Endothelial cell of umbilical vein (primary cell): ENCODE measurements at regions not wholly inside any gene's neighbourhood (a gene's known extent, or its start where the extent isn't known, plus 50 kb on each side); places are given as distances from the start of the nearest gene placed in this dataset.

Experiments used
- BruUV-seq: library from RNA; stranded (reverse); fragments of 400-500 nt; replicated peaks from 2 replicates; lab custom pipeline; 2021; lab: Mats Ljungman, UMichigan
- CTCF ChIA-PET: fragments of 300-600, 350-600 bp; sonication (Branson Sonifier 250); formaldehyde crosslinking; loops from one replicate; lab custom pipeline; 2021; ENCODE audit warnings: antibody characterized with exemption, inconsistent platforms; lab: Charles Lee
- POLR2A ChIA-PET: fragments of 300-600, 350-600 bp; sonication (Branson Sonifier 250); formaldehyde crosslinking; loops from one replicate; lab custom pipeline; 2021; ENCODE audit warnings: antibody characterized with exemption, inconsistent platforms; lab: Charles Lee
- DNase-seq: peaks from one replicate; pipeline ENCODE4 v3.0.0-alpha.2; 2011; ENCODE audit warnings: low read depth, low spot score
- FAIRE-seq: peaks from 2 replicates; lab custom pipeline; 2011; peaks lifted over from hg19 to GRCh38; lab: Jason Lieb, UNC
- H2AFZ ChIP-seq: 2 replicates; pipeline ENCODE4 v1.6.0; 2012; ENCODE audit warnings: low read depth, low read length, control low read depth, inconsistent platforms
- H3K27ac ChIP-seq: 2 replicates; pipeline ENCODE4 v1.5.1; 2011; ENCODE audit warnings: low read depth, mild to moderate bottlenecking, control low read depth, low read length, moderate library complexity; ENCODE audit not compliant: insufficient read depth
- H3K27me3 ChIP-seq, 2 experiments: 2 replicates each; pipeline versions ENCODE4 v1.6.0 to v1.6.1; 2011; ENCODE audit warnings: low read length in 2 of 2, mixed read lengths in 1 of 2; ENCODE audit not compliant: control insufficient read depth in 2 of 2, insufficient read depth in 2 of 2
- H3K36me3 ChIP-seq, 2 experiments: 2 replicates in 1 of 2; 3 replicates in 1 of 2; pipeline ENCODE4 v1.5.1; 2011; ENCODE audit warnings: low read length in 2 of 2, mild to moderate bottlenecking in 1 of 2, moderate library complexity in 1 of 2; ENCODE audit not compliant: control insufficient read depth in 2 of 2, insufficient read depth in 2 of 2; ENCODE audit errors: extremely low read depth in 1 of 2
- H3K4me1 ChIP-seq: 3 replicates; pipeline ENCODE4 v1.5.1; 2011; ENCODE audit warnings: mild to moderate bottlenecking, low read length; ENCODE audit not compliant: control insufficient read depth, insufficient read depth; ENCODE audit errors: extremely low read depth
- H3K4me2 ChIP-seq: 2 replicates; pipeline ENCODE4 v1.6.1; 2011; ENCODE audit warnings: low read length, control low read depth, mixed read lengths; ENCODE audit not compliant: insufficient read depth
- H3K4me3 ChIP-seq, 3 experiments: fragments of 200-600 bp in 1 of 3; sonication (generic), shearing (Covaris generic) in 1 of 3; replicated peaks in 1 of 3; 2 replicates each; pipeline ENCODE4 v1.5.1; 2011 to 2016; ENCODE audit warnings: control low read depth in 3 of 3, low read length in 3 of 3, mild to moderate bottlenecking in 2 of 3, inconsistent platforms in 1 of 3, low read depth in 1 of 3, moderate library complexity in 1 of 3; ENCODE audit not compliant: insufficient read depth in 1 of 3
- H3K79me2 ChIP-seq: 2 replicates; pipeline ENCODE4 v1.6.0; 2012; ENCODE audit warnings: low read length, inconsistent platforms; ENCODE audit not compliant: control insufficient read depth, insufficient read depth
- H3K9ac ChIP-seq: replicated peaks from 2 replicates; pipeline ENCODE3; 2011; ENCODE audit warnings: low read length, control low read depth; ENCODE audit not compliant: insufficient read depth; ENCODE audit errors: extremely low read depth
- H3K9me1 ChIP-seq: replicated peaks from 3 replicates; pipeline ENCODE4 v1.6.0; 2011; ENCODE audit warnings: mild to moderate bottlenecking, low read length; ENCODE audit not compliant: control insufficient read depth, insufficient read depth; ENCODE audit errors: extremely low read depth
- H3K9me3 ChIP-seq: replicated peaks from 2 replicates; pipeline ENCODE4 v1.5.1; 2012; ENCODE audit warnings: low read length, inconsistent platforms; ENCODE audit not compliant: control insufficient read depth, insufficient read depth
- H4K20me1 ChIP-seq: replicated peaks from 2 replicates; pipeline ENCODE3; 2011; ENCODE audit warnings: mild to moderate bottlenecking, low read length; ENCODE audit not compliant: control insufficient read depth, insufficient read depth; ENCODE audit errors: extremely low read depth
- EZH2 ChIP-seq: IDR thresholded peaks from 2 replicates; pipeline ENCODE4 v1.6.1; 2012; ENCODE audit warnings: borderline replicate concordance, low read depth, mild to moderate bottlenecking, moderate library complexity, low read length, inconsistent platforms; ENCODE audit not compliant: severe bottlenecking
- FOS ChIP-seq: IDR thresholded peaks from 2 replicates; pipeline ENCODE4 v1.6.1; 2011; ENCODE audit warnings: mild to moderate bottlenecking, low read length, moderate library complexity, borderline replicate concordance; ENCODE audit not compliant: insufficient read depth
- GATA2 ChIP-seq: IDR thresholded peaks from 2 replicates; pipeline ENCODE4 v1.7.0; 2011; ENCODE audit warnings: low read depth, mild to moderate bottlenecking, moderate library complexity, mixed read lengths, low read length; ENCODE audit not compliant: insufficient read length, insufficient read depth
- JUN ChIP-seq: IDR thresholded peaks from 2 replicates; pipeline ENCODE4 v1.6.1; 2011; ENCODE audit warnings: borderline replicate concordance, low read depth; ENCODE audit not compliant: insufficient read length, insufficient read depth
- MYC ChIP-seq: IDR thresholded peaks from one replicate; pipeline ENCODE4 v1.6.1; 2011; ENCODE audit warnings: mild to moderate bottlenecking, low read depth, low read length
- POLR2A ChIP-seq: IDR thresholded peaks from 2 replicates; pipeline ENCODE4 v1.6.1; 2012; ENCODE audit warnings: low read depth, mild to moderate bottlenecking, control low read depth, low read length
- POLR2AphosphoS5 ChIP-seq: IDR thresholded peaks from 2 replicates; pipeline ENCODE4 v1.6.1; 2012; ENCODE audit warnings: low read depth, mild to moderate bottlenecking, control low read depth, low read length, moderate library complexity; ENCODE audit not compliant: insufficient read depth
- dilution Hi-C: fragments of 300-500 bp; cut with MboI; formaldehyde crosslinking; loops from one replicate; pipeline ENCODE4 v1.15.0; 2019; ENCODE audit warnings: low sequenced_read_pairs; ENCODE audit not compliant: extremely low pct_ligation_motif_present
- intact Hi-C: fragments of 100-400 bp; cut with micrococcal nuclease; formaldehyde crosslinking; loops from one replicate; pipeline ENCODE4 v1.10.0; 2022
- TF ChIP-seq, protein P1 (sequence below), 2 donors: IDR thresholded peaks; 1 replicate in 1 of 2; 2 replicates in 1 of 2; pipeline ENCODE4 v1.5.1; 2011; ENCODE audit warnings: low read length in 2 of 2, mild to moderate bottlenecking in 2 of 2, moderate library complexity in 2 of 2, control low read depth in 1 of 2, inconsistent platforms in 1 of 2, low read depth in 1 of 2; ENCODE audit not compliant: insufficient read depth in 1 of 2; ENCODE audit errors: extremely low read depth in 1 of 2
- TF ChIP-seq, protein P2 (sequence below): IDR thresholded peaks from 2 replicates; pipeline ENCODE4 v1.6.1; 2011; ENCODE audit not compliant: insufficient read depth, insufficient read length

DNA sequence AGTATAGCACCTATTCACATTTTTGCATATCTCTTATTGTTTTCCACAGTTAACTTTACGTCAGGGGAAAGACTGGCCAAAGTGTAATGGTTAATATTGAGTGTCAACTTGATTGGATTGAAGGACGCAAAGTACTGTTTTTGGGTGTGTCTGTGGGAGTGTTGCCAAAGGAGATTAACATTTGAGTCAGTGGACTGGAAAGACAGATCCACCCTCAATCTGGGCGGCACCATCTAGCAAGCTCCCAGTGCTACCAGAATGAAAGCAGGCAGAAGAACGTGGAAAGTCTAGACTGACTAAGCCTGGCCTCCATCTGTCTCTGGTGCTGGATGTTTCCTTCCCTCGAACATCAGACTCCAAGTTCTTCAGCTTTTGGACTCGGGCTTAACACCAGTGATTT, 1900.7 kb upstream of the RAG2 start:
- H3K9me3 ChIP-seq, result peaks cover 2% of the 10 kb centered on the region
- no peak overlapping the region for H3K27ac ChIP-seq
- H3K4me3 ChIP-seq, result no peak overlapping the region
- H3K36me3 ChIP-seq, result no peaks in the 10 kb centered on the region
- ChIA-PET POLR2A (no interaction called here), CTCF (no interaction called here)
- H3K9me1 ChIP-seq, result no peaks in the 10 kb centered on the region
- no peak overlapping the region for H3K9ac ChIP-seq
- intact Hi-C loops (no loop called here), dilution Hi-C loops (no loop called here)
- H3K27me3 ChIP-seq, result no peaks in the 10 kb centered on the region
- H2AFZ ChIP-seq, result no peak overlapping the region
- no peak for DNase-seq
- H3K79me2 ChIP-seq, result no peaks in the 10 kb centered on the region
- H4K20me1 ChIP-seq, result no peaks in the 10 kb centered on the region
- no peak for FAIRE-seq
- H3K4me1 ChIP-seq, result no peaks in the 10 kb centered on the region
- BruUV-seq, result no TSS peak
- TF ChIP-seq FOS, result no peak
- TF ChIP-seq, protein P1, sequence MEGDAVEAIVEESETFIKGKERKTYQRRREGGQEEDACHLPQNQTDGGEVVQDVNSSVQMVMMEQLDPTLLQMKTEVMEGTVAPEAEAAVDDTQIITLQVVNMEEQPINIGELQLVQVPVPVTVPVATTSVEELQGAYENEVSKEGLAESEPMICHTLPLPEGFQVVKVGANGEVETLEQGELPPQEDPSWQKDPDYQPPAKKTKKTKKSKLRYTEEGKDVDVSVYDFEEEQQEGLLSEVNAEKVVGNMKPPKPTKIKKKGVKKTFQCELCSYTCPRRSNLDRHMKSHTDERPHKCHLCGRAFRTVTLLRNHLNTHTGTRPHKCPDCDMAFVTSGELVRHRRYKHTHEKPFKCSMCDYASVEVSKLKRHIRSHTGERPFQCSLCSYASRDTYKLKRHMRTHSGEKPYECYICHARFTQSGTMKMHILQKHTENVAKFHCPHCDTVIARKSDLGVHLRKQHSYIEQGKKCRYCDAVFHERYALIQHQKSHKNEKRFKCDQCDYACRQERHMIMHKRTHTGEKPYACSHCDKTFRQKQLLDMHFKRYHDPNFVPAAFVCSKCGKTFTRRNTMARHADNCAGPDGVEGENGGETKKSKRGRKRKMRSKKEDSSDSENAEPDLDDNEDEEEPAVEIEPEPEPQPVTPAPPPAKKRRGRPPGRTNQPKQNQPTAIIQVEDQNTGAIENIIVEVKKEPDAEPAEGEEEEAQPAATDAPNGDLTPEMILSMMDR (IDR thresholded peaks at IDR 0.05; ENCODE audit: extremely low read depth in 1 of 2, insufficient read depth in 1 of 2, low read depth in 1 of 2, low read length in 2 of 2), result no peak
- no peak for TF ChIP-seq POLR2A
- TF ChIP-seq GATA2, result no peak
- TF ChIP-seq POLR2AphosphoS5, result no peak
- TF ChIP-seq, protein P2, sequence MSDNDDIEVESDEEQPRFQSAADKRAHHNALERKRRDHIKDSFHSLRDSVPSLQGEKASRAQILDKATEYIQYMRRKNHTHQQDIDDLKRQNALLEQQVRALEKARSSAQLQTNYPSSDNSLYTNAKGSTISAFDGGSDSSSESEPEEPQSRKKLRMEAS, result no peak
- TF ChIP-seq EZH2, result no peak
- TF ChIP-seq MYC, result no peak
- no peak for TF ChIP-seq JUN
- H3K4me2 ChIP-seq, result no peak overlapping the region
